ENCODE measurements at regions not wholly inside any gene's neighbourhood (a gene's known extent, or its start where the extent isn't known, plus 50 kb on each side); places are given as distances from the start of the nearest gene placed in this dataset.

DNA sequence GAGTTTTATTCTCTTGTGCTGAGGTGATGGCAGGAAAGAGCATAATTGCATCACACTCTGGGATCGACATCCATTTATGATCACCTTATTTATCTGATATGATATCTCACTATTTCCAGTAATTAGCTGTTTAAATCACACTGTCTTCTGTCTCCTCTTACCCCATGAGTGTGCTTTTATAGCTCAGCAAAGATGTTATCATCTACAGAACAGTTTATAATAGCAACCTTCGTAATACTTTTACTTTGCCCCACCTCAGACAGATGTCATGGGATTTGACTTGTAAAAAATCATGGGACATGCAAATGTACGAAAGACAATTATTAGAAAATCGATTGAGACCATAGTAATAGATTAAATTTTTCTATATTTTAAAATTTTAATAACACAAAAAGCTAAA is 1122.3 kb upstream of the PCDH10 start:
- no peaks in the 10 kb centered on the region for H3K79me2 ChIP-seq
- TF ChIP-seq, protein P1, sequence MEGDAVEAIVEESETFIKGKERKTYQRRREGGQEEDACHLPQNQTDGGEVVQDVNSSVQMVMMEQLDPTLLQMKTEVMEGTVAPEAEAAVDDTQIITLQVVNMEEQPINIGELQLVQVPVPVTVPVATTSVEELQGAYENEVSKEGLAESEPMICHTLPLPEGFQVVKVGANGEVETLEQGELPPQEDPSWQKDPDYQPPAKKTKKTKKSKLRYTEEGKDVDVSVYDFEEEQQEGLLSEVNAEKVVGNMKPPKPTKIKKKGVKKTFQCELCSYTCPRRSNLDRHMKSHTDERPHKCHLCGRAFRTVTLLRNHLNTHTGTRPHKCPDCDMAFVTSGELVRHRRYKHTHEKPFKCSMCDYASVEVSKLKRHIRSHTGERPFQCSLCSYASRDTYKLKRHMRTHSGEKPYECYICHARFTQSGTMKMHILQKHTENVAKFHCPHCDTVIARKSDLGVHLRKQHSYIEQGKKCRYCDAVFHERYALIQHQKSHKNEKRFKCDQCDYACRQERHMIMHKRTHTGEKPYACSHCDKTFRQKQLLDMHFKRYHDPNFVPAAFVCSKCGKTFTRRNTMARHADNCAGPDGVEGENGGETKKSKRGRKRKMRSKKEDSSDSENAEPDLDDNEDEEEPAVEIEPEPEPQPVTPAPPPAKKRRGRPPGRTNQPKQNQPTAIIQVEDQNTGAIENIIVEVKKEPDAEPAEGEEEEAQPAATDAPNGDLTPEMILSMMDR (IDR thresholded peaks at IDR 0.05; ENCODE audit: poor library complexity), result no peak
- TF ChIP-seq EZH2 (IDR thresholded peaks at IDR 0.05; ENCODE audit: borderline replicate concordance), result no peak
- no peak for TF ChIP-seq EZH2phosphoT487 (IDR thresholded peaks at IDR 0.05; ENCODE audit: low read depth, severe bottlenecking, unreplicated experiment)
- H3K9me2 ChIP-seq (replicated peaks; ENCODE audit: insufficient read depth), result no peaks in the 10 kb centered on the region
- no peak overlapping the region for H3K4me2 ChIP-seq
- H3K4me3 ChIP-seq, result no peak overlapping the region
- no peaks in the 10 kb centered on the region for H3K36me3 ChIP-seq (replicated peaks; ENCODE audit: insufficient read depth, low read depth)
- WGBS (ENCODE audit: low lambda C conversion rate, missing lambda C conversion rate), result 76% methylated on average over 4 of the region's 4 CpGs
- H4K20me1 ChIP-seq (ENCODE audit: insufficient read depth, poor library complexity, severe bottlenecking), result no peaks in the 10 kb centered on the region
- H3K4me1 ChIP-seq (ENCODE audit: insufficient read depth), result no peaks in the 10 kb centered on the region
- DNase-seq (ENCODE audit: low spot score), result no peak
- H3K27me3 ChIP-seq, result no peaks in the 10 kb centered on the region
- no peak overlapping the region for H3K27ac ChIP-seq
- no peaks in the 10 kb centered on the region for H3K9me3 ChIP-seq (ENCODE audit: low read depth)
- H2AFZ ChIP-seq, result no peak overlapping the region

DNA sequence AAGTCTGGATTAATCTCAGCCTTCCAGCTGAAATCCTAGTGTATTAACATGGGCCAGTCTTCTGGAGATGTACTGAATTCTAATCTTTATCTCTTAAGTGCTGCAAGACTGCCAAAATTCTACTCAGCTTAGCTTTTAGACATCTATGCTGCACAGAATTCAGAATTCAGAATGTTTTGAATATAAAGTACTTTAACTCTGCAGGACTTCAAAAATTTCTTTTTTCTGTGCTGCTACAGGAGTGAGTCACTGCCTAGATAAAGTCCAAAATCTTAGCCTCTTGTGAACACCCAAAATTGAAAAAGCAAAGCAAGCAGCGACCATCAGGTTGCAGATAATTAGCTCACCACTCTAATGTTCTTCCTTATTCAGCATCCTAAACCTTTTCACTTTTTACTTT is 1092.6 kb upstream of the PCDH10 start:
- TF ChIP-seq EZH2 (IDR thresholded peaks at IDR 0.05; ENCODE audit: borderline replicate concordance) (no peak), EZH2phosphoT487 (IDR thresholded peaks at IDR 0.05; ENCODE audit: low read depth, severe bottlenecking, unreplicated experiment) (no peak)
- TF ChIP-seq, protein P1 (IDR thresholded peaks at IDR 0.05; ENCODE audit: poor library complexity), result no peak
- Histone ChIP-seq H3K27me3 (no peaks in the 10 kb centered on the region), H2AFZ (no peak overlapping the region), H3K9me2 (replicated peaks; ENCODE audit: insufficient read depth) (no peaks in the 10 kb centered on the region), H3K4me2 (no peak overlapping the region), H3K36me3 (replicated peaks; ENCODE audit: insufficient read depth, low read depth) (no peaks in the 10 kb centered on the region), H3K9me3 (ENCODE audit: low read depth) (no peaks in the 10 kb centered on the region), H4K20me1 (ENCODE audit: insufficient read depth, poor library complexity, severe bottlenecking) (no peaks in the 10 kb centered on the region), H3K4me3 (no peak overlapping the region), H3K4me1 (ENCODE audit: insufficient read depth) (no peaks in the 10 kb centered on the region), H3K79me2 (no peaks in the 10 kb centered on the region), H3K27ac (no peak overlapping the region)
- DNase-seq (ENCODE audit: low spot score), result no peak
- 83% methylated on average over 1 of the region's 1 CpG for WGBS (ENCODE audit: low lambda C conversion rate, missing lambda C conversion rate)

DNA sequence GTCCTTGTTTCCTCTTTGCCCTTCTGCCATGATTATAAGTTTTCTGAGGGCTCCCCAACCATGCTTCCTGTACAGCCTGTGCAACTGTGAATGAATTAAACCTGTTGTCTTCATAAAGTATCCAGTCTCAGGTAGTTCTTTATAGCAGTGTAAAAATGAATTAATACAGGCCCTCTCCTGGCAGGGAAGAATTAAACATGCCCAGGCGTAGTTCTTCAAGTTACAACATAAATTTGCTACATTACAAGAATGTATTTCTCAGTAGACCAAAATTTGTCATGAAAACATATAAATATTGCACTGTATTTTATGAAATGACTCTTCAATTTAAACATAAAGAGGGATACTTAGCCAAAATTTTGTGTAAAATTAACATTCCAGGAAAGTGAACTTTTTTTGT is 1089.9 kb upstream of the PCDH10 start:
- H3K27me3 ChIP-seq, result no peaks in the 10 kb centered on the region
- TF ChIP-seq, protein P1 (IDR thresholded peaks at IDR 0.05; ENCODE audit: poor library complexity), result no peak
- no peak for TF ChIP-seq EZH2phosphoT487 (IDR thresholded peaks at IDR 0.05; ENCODE audit: low read depth, severe bottlenecking, unreplicated experiment)
- TF ChIP-seq EZH2 (IDR thresholded peaks at IDR 0.05; ENCODE audit: borderline replicate concordance), result no peak
- no peaks in the 10 kb centered on the region for H3K9me2 ChIP-seq (replicated peaks; ENCODE audit: insufficient read depth)
- H3K79me2 ChIP-seq, result no peaks in the 10 kb centered on the region
- no peak overlapping the region for H2AFZ ChIP-seq
- no peaks in the 10 kb centered on the region for H3K4me1 ChIP-seq (ENCODE audit: insufficient read depth)
- H3K9me3 ChIP-seq (ENCODE audit: low read depth), result no peaks in the 10 kb centered on the region
- H4K20me1 ChIP-seq (ENCODE audit: insufficient read depth, poor library complexity, severe bottlenecking), result no peaks in the 10 kb centered on the region
- 94% methylated on average over 1 of the region's 1 CpG for WGBS (ENCODE audit: low lambda C conversion rate, missing lambda C conversion rate)
- no peak overlapping the region for H3K27ac ChIP-seq
- H3K4me2 ChIP-seq, result no peak overlapping the region
- no peaks in the 10 kb centered on the region for H3K36me3 ChIP-seq (replicated peaks; ENCODE audit: insufficient read depth, low read depth)
- no peak for DNase-seq (ENCODE audit: low spot score)
- H3K4me3 ChIP-seq, result no peak overlapping the region
